ENCODE measurements at regions not wholly inside any gene's neighbourhood (a gene's known extent, or its start where the extent isn't known, plus 50 kb on each side); places are given as distances from the start of the nearest gene placed in this dataset.

- Histone ChIP-seq H3K4me1 (ENCODE audit: control insufficient read depth in 1 of 2, insufficient read depth in 2 of 2, low read depth in 1 of 2, low read length in 1 of 2) (peaks cover 0 to 25% of the 10 kb centered on the region in 2 experiments), H3K9me3 (no peaks in the 10 kb centered on the region), H3K79me2 (ENCODE audit: insufficient read depth) (peaks cover 87% of the 10 kb centered on the region), H3K27ac (ENCODE audit: low read depth in 2 of 2, low read length in 1 of 2) (peak overlapping the region; percentile 28 to 98; a peak in 3 of 4 replicates), H2AFZ (ENCODE audit: low read depth) (no peak overlapping the region), H3K36me3 (replicated peaks in 1 of 2; ENCODE audit: control insufficient read depth in 1 of 2, insufficient read depth in 2 of 2, low read length in 1 of 2) (peaks cover 0 to 28% of the 10 kb centered on the region in 2 experiments), H4K20me1 (ENCODE audit: insufficient read depth) (no peaks in the 10 kb centered on the region), H3K27me3 (ENCODE audit: insufficient read depth) (no peaks in the 10 kb centered on the region), H3K4me2 (no peak overlapping the region), H3K9me2 (no peaks in the 10 kb centered on the region), H3K4me3 (ENCODE audit: low read depth in 2 of 2, low read length in 1 of 2) (no peak overlapping the region), H3F3A (replicated peaks; ENCODE audit: insufficient read depth) (peaks cover 38% of the 10 kb centered on the region), H3K9ac (no peak overlapping the region)
- no peak for DNase-seq
- CTCF ChIA-PET = no interaction called here
- WGBS (ENCODE audit: low lambda C conversion rate) = 74% methylated on average over 3 of the region's 3 CpGs
- POLR2A ChIA-PET = no interaction called here
- TF ChIP-seq MXI1 (IDR thresholded peaks at IDR 0.05; ENCODE audit: low read depth, low read length) (no peak), REST (IDR thresholded peaks at IDR 0.05; ENCODE audit: low read depth, low read length) (no peak), JUND (IDR thresholded peaks at IDR 0.05) (no peak), PBX3 (IDR thresholded peaks at IDR 0.05) (no peak), RXRA (IDR thresholded peaks at IDR 0.05; ENCODE audit: borderline replicate concordance, low read depth) (no peak), RCOR1 (IDR thresholded peaks at IDR 0.05; ENCODE audit: low read length) (no peak), FOSL2 (IDR thresholded peaks at IDR 0.05; ENCODE audit: borderline replicate concordance, low read depth) (no peak), GATA2 (CRISPR knock-in tag; IDR thresholded peaks at IDR 0.05) (no peak), FOXM1 (IDR thresholded peaks at IDR 0.05; ENCODE audit: low read depth) (no peak)
Measured at GRCh38 chr2:56743807-56744206, 560.0 kb downstream of the CCDC85A start.

- 10% methylated on average over 2 of the region's 2 CpGs for WGBS (ENCODE audit: low lambda C conversion rate)
- Histone ChIP-seq H3K9me3 (no peaks in the 10 kb centered on the region), H3F3A (replicated peaks; ENCODE audit: insufficient read depth) (no peaks in the 10 kb centered on the region), H3K27me3 (ENCODE audit: insufficient read depth) (no peaks in the 10 kb centered on the region), H3K4me1 (ENCODE audit: control insufficient read depth in 1 of 2, insufficient read depth in 2 of 2, low read depth in 1 of 2, low read length in 1 of 2) (peaks cover 0 to 6% of the 10 kb centered on the region in 2 experiments; a peak in 2 of 4 replicates), H3K4me2 (no peak overlapping the region), H2AFZ (ENCODE audit: low read depth) (no peak overlapping the region), H3K4me3 (ENCODE audit: low read depth in 2 of 2, low read length in 1 of 2) (no peak overlapping the region), H3K9ac (no peak overlapping the region), H3K36me3 (replicated peaks in 1 of 2; ENCODE audit: control insufficient read depth in 1 of 2, insufficient read depth in 2 of 2, low read length in 1 of 2) (peaks cover 0 to 52% of the 10 kb centered on the region in 2 experiments), H3K27ac (ENCODE audit: low read depth in 2 of 2, low read length in 1 of 2) (no peak overlapping the region; a peak in 1 of 4 replicates), H3K9me2 (no peaks in the 10 kb centered on the region), H3K79me2 (ENCODE audit: insufficient read depth) (peaks cover 97% of the 10 kb centered on the region), H4K20me1 (ENCODE audit: insufficient read depth) (no peaks in the 10 kb centered on the region)
- no peak for DNase-seq
- CTCF ChIA-PET = interaction anchor here (0.6 to 3.5 kb wide), 6 partner anchors 16 to 569 kb away, joined by 3 to 20 read pairs (median 4); partner anchors contain the start of gene CCDC85A
- POLR2A ChIA-PET = no interaction called here
- TF ChIP-seq USF2 (IDR thresholded peaks at IDR 0.05; ENCODE audit: borderline replicate concordance, low read depth, low read length) (no peak), MXI1 (IDR thresholded peaks at IDR 0.05; ENCODE audit: low read depth, low read length) (no peak), SMC3 (IDR thresholded peaks at IDR 0.05; ENCODE audit: low read depth, low read length) (peak; percentile 47), IRF3 (IDR thresholded peaks at IDR 0.05; ENCODE audit: low read depth, low read length) (no peak), ZBTB33 (IDR thresholded peaks at IDR 0.05; ENCODE audit: borderline replicate concordance, low read depth) (no peak), RCOR1 (IDR thresholded peaks at IDR 0.05; ENCODE audit: low read length) (no peak), RAD21 (IDR thresholded peaks at IDR 0.05; ENCODE audit: low read length) (peak; percentile 60), NRF1 (IDR thresholded peaks at IDR 0.05; ENCODE audit: low read depth, low read length) (no peak)
Measured at GRCh38 chr2:56749152-56749752, 565.5 kb downstream of the CCDC85A start.
